Omental fat pad (tissue), 3 donors: ENCODE measurements at regions not wholly inside any gene's neighbourhood (a gene's known extent, or its start where the extent isn't known, plus 50 kb on each side); places are given as distances from the start of the nearest gene placed in this dataset.

Source experiments
- ATAC-seq: fragments of 150-250 bp; one replicate; pipeline ENCODE4 v1.9.1; 2016; ENCODE audit warnings: mild to moderate bottlenecking, moderate library complexity; ENCODE audit not compliant: low FRiP score
- DNase-seq: peaks from one replicate; pipeline ENCODE4 v3.0.0-alpha.2; 2019; ENCODE audit warnings: low spot score
- TF ChIP-seq, protein P1 (sequence below), 3 donors: fragments of 450-650 bp; IDR thresholded peaks; one replicate each; pipeline ENCODE4 v1.5.1; 2016 to 2017; ENCODE audit warnings: antibody characterized with exemption in 3 of 3, mild to moderate bottlenecking in 3 of 3, moderate library complexity in 2 of 3

DNA sequence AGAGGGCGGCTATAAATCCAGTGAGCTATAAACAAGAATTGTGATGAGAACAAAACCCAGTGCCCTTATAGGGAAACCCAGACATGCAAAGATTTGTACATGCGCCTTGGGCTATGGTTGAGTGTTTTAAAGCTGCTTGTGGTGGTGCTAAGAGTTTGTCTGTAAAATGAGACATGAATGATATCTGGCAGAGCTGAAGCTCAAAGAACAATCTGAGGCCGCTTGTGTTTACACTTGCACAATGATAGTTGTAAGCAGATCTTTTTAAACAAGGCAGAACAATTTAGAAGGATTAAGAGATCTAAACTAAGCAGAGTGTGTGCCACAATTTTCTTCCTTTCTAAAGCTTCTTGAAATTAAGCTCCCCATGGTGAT lies 80.4 kb upstream of the ADAMTS5 start:
- TF ChIP-seq, protein P1, sequence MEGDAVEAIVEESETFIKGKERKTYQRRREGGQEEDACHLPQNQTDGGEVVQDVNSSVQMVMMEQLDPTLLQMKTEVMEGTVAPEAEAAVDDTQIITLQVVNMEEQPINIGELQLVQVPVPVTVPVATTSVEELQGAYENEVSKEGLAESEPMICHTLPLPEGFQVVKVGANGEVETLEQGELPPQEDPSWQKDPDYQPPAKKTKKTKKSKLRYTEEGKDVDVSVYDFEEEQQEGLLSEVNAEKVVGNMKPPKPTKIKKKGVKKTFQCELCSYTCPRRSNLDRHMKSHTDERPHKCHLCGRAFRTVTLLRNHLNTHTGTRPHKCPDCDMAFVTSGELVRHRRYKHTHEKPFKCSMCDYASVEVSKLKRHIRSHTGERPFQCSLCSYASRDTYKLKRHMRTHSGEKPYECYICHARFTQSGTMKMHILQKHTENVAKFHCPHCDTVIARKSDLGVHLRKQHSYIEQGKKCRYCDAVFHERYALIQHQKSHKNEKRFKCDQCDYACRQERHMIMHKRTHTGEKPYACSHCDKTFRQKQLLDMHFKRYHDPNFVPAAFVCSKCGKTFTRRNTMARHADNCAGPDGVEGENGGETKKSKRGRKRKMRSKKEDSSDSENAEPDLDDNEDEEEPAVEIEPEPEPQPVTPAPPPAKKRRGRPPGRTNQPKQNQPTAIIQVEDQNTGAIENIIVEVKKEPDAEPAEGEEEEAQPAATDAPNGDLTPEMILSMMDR (IDR thresholded peaks at IDR 0.05), result no peak
- DNase-seq, result no peak
- ATAC-seq, result no peak

DNA sequence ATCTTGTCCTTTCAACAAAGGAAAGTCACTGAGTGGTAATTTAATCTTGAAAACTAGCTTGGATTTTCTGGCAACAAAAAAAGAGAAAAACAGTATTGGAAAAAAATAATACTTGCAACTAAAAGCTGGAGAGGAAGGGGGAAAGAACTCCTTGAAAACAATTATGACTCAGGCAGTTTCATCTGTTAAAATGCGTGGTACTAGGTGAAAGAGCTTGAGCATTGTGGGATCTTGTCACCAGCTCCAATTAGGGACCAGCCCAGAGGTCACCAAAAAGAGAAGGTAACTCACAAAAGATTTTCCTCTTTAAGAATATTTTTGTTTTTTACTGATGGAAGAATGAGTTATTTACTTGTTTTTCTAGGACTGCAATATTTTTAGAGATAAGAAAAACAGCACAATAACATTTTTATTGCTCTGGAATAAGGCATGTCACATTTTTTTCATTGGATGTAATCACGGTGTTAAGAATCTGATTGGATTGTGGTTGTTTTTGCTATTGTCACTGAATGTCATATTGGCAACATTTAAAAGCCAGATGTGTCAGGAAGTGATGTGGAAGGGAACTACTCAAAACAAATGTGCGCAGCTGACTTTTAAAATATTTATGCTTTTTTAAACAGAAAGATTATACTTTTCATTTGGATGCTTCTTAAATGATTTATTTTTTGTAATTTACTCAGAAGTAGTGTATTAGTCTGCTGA lies 78.5 kb upstream of the ADAMTS5 start:
- DNase-seq (no peak), ATAC-seq (no peak)
- TF ChIP-seq, protein P1 (IDR thresholded peaks at IDR 0.05), result no peak

DNA sequence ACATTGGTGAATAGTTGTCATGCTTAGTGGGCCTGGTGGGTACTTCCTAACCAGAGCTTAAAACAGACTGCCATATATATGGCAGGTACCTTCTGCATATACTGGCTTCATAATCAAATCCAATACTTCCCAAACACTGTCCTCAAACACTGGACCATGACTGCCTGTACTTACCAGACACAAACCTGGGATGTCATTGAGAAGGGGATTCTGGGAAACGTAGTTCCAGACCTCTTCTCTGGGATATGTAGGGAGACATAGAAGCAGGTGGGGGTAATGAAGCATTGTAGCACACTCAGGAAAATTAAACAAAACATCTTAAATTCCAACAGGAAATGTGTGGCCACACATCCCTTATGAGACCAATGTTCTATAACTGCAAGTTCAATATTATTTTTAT lies 76.5 kb upstream of the ADAMTS5 start:
- ATAC-seq (no peak), DNase-seq (no peak)
- TF ChIP-seq, protein P1 (IDR thresholded peaks at IDR 0.05), result no peak

DNA sequence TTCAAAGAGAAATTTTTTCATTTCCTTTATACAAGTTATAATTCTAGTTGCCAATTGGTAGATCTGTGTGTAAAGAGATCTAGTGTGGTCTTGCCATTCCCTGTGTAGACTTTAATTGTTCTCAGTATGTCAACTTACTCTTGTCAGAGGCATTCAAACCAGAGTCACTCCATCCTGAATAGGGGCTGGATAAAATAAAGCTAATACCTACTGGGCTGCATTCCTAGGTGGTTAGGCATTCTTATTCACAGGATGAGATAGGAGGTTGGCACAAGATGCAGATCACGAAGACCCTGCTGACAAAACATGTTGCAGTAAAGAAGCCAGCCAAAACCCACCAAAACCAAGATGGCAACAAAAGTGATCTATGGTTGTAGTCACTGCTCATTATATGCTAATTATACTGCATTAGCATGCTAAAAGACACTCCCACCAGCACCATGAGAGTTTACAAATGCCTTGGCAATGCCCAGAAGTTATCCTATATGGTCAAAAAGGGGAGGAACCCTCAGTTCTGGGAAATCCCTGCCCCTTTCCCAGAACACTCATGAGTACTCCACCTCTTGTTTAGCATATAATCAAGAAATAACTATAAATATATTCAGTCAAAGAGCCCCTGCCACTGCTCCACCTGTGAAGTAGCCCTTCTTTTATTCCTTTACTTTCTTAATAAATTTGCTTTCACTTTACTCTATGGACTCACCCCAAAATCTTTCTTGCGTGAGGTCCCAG lies 74.0 kb upstream of the ADAMTS5 start:
- DNase-seq (no peak), ATAC-seq (no peak)
- TF ChIP-seq, protein P1 (IDR thresholded peaks at IDR 0.05), result no peak

DNA sequence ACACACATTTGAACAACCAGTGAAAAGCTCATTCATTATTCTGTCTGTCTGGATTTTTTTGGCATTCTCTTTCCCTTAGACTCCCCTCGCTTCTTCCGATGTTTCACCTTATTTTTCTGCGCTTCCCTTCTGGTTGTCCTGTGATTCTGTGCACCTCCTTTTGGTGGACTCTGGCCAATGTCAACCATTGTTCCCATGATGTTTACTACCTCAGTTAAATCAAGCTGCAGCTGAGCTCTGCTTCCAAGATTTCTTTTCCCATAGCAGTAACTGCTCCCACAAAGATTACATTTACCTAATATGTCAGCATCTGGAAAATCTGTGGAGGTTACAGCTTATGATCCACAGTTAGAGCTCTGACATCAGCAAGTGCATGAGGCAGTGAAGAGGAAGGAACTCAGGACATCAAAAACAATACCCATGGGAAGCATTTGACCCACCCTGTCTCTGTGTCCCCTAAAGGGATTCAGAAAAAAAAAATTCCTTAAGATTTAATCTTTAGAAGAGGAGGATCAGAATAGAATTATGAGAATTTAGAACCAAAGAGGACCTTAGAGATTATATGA lies 69.9 kb upstream of the ADAMTS5 start:
- TF ChIP-seq, protein P1 (IDR thresholded peaks at IDR 0.05), result no peak
- no peak for ATAC-seq
- no peak for DNase-seq

DNA sequence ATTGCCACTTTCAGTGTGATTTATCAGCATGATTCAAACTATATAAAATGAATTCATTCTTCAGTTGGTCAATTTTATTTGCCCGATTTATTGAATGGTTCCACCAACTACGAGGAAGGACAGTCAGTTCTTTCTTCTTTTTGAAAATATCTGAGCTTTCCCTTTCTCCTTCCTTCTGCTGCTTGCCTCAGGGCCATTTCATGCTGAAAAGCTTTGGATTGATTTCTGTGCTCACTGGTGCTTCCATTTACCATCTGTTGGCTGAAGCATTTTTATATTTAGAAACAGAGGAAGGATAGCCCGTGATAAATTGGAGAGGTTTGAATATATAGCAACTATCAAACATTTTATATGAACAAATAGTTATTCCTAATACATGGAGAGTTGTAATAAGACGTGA lies 68.9 kb upstream of the ADAMTS5 start:
- TF ChIP-seq, protein P1 (IDR thresholded peaks at IDR 0.05), result no peak
- ATAC-seq (no peak), DNase-seq (no peak)
